ENCODE measurements at regions not wholly inside any gene's neighbourhood (a gene's known extent, or its start where the extent isn't known, plus 50 kb on each side); places are given as distances from the start of the nearest gene placed in this dataset.

GRCh38 chr5:54854883-54855581 is 130.4 kb downstream of the ESM1 start:
- Histone ChIP-seq H3K4me1 (replicated peaks) (no peaks in the 10 kb centered on the region), H3K4me3 (no peak overlapping the region)

GRCh38 chr5:54852007-54852406 is 133.4 kb downstream of the ESM1 start:
- DNase-seq (ENCODE audit: low read depth in 1 of 2, low spot score in 2 of 2) = no peak
- Histone ChIP-seq H3K4me1 (replicated peaks) (no peaks in the 10 kb centered on the region), H3K27ac (no peak overlapping the region), H3K4me3 (no peak overlapping the region), H3K36me3 (no peaks in the 10 kb centered on the region), H3K27me3 (replicated peaks) (no peaks in the 10 kb centered on the region), H3K9me3 (replicated peaks) (peaks cover 3% of the 10 kb centered on the region; the same call in 1 of the 2 replicates)

More at GRCh38 chr5:54854883-54855581, 130.4 kb downstream of the ESM1 start:
- H3K27ac ChIP-seq = no peak overlapping the region
- peaks cover 5% of the 10 kb centered on the region; the same call in 1 of the 2 replicates for H3K9me3 ChIP-seq (replicated peaks)
- no peaks in the 10 kb centered on the region for H3K27me3 ChIP-seq (replicated peaks)
- no peaks in the 10 kb centered on the region for H3K36me3 ChIP-seq
- no peak for DNase-seq (ENCODE audit: low read depth in 1 of 2, low spot score in 2 of 2)

GRCh38 chr5:54851449-54851848 is 133.9 kb downstream of the ESM1 start:
- no peaks in the 10 kb centered on the region for H3K36me3 ChIP-seq
- H3K9me3 ChIP-seq (replicated peaks) = no peaks in the 10 kb centered on the region
- H3K27ac ChIP-seq = no peak overlapping the region
- H3K4me1 ChIP-seq (replicated peaks) = no peaks in the 10 kb centered on the region
- H3K27me3 ChIP-seq (replicated peaks) = no peaks in the 10 kb centered on the region
- no peak for DNase-seq (ENCODE audit: low read depth in 1 of 2, low spot score in 2 of 2)
- H3K4me3 ChIP-seq = no peak overlapping the region

GRCh38 chr5:54848581-54848980 is 136.8 kb downstream of the ESM1 start:
- H3K9me3 ChIP-seq (replicated peaks) = peaks cover 2% of the 10 kb centered on the region; the same call in 1 of the 2 replicates
- no peak overlapping the region for H3K27ac ChIP-seq
- no peak overlapping the region for H3K4me3 ChIP-seq
- DNase-seq (ENCODE audit: low read depth in 1 of 2, low spot score in 2 of 2) = no peak
- peaks cover 17% of the 10 kb centered on the region for H3K4me1 ChIP-seq (replicated peaks)
- no peaks in the 10 kb centered on the region for H3K27me3 ChIP-seq (replicated peaks)
- H3K36me3 ChIP-seq = no peaks in the 10 kb centered on the region

- H3K36me3 ChIP-seq = no peaks in the 10 kb centered on the region
- DNase-seq (ENCODE audit: low read depth in 1 of 2, low spot score in 2 of 2) = no peak
- no peaks in the 10 kb centered on the region for H3K27me3 ChIP-seq (replicated peaks)
- no peak overlapping the region for H3K27ac ChIP-seq
- H3K9me3 ChIP-seq (replicated peaks) = peaks cover 2% of the 10 kb centered on the region; the same call in 1 of the 2 replicates
- peaks cover 17% of the 10 kb centered on the region for H3K4me1 ChIP-seq (replicated peaks)
- H3K4me3 ChIP-seq = no peak overlapping the region
These were observed 139.8 kb downstream of the ESM1 start for GRCh38 chr5:54845567-54845941.

GRCh38 chr5:54844905-54845566 is 140.4 kb downstream of the ESM1 start:
- H3K9me3 ChIP-seq (replicated peaks) = peaks cover 2% of the 10 kb centered on the region; the same call in 1 of the 2 replicates
- H3K4me3 ChIP-seq = no peak overlapping the region
- peaks cover 17% of the 10 kb centered on the region for H3K4me1 ChIP-seq (replicated peaks)
- H3K27ac ChIP-seq = peak overlapping the region; percentile 21; the same call in 1 of the 2 replicates
- H3K27me3 ChIP-seq (replicated peaks) = no peaks in the 10 kb centered on the region
- DNase-seq (ENCODE audit: low read depth in 1 of 2, low spot score in 2 of 2) = peak in 1 of 2 experiments; percentile 66
- H3K36me3 ChIP-seq = no peaks in the 10 kb centered on the region

GRCh38 chr5:54844266-54844665 is 141.1 kb downstream of the ESM1 start:
- Histone ChIP-seq H3K4me3 (no peak overlapping the region), H3K4me1 (replicated peaks) (peaks cover 17% of the 10 kb centered on the region), H3K36me3 (no peaks in the 10 kb centered on the region), H3K27ac (no peak overlapping the region), H3K27me3 (replicated peaks) (no peaks in the 10 kb centered on the region), H3K9me3 (replicated peaks) (peaks cover 2% of the 10 kb centered on the region; the same call in 1 of the 2 replicates)
- no peak for DNase-seq (ENCODE audit: low read depth in 1 of 2, low spot score in 2 of 2)

GRCh38 chr5:54841481-54841880 is 143.9 kb downstream of the ESM1 start:
- DNase-seq (ENCODE audit: low read depth in 1 of 2, low spot score in 2 of 2) = no peak
- Histone ChIP-seq H3K27me3 (replicated peaks) (no peaks in the 10 kb centered on the region), H3K27ac (no peak overlapping the region), H3K4me1 (replicated peaks) (peaks cover 19% of the 10 kb centered on the region), H3K36me3 (no peaks in the 10 kb centered on the region), H3K4me3 (no peak overlapping the region), H3K9me3 (replicated peaks) (peaks cover 2% of the 10 kb centered on the region; the same call in 1 of the 2 replicates)

GRCh38 chr5:54838843-54839242 is 146.6 kb downstream of the ESM1 start:
- no peaks in the 10 kb centered on the region for H3K9me3 ChIP-seq (replicated peaks)
- H3K4me1 ChIP-seq (replicated peaks) = peaks cover 24% of the 10 kb centered on the region
- no peak for DNase-seq (ENCODE audit: low read depth in 1 of 2, low spot score in 2 of 2)
- no peaks in the 10 kb centered on the region for H3K36me3 ChIP-seq
- no peaks in the 10 kb centered on the region for H3K27me3 ChIP-seq (replicated peaks)
- H3K27ac ChIP-seq = no peak overlapping the region
- H3K4me3 ChIP-seq = no peak overlapping the region

GRCh38 chr5:54837981-54838380 is 147.4 kb downstream of the ESM1 start:
- Histone ChIP-seq H3K9me3 (replicated peaks) (no peaks in the 10 kb centered on the region), H3K27me3 (replicated peaks) (no peaks in the 10 kb centered on the region), H3K4me1 (replicated peaks) (peaks cover 24% of the 10 kb centered on the region), H3K27ac (no peak overlapping the region), H3K36me3 (no peaks in the 10 kb centered on the region), H3K4me3 (no peak overlapping the region)
- DNase-seq (ENCODE audit: low read depth in 1 of 2, low spot score in 2 of 2) = no peak

- Histone ChIP-seq H3K36me3 (no peaks in the 10 kb centered on the region), H3K4me3 (no peak overlapping the region), H3K4me1 (replicated peaks) (peaks cover 24% of the 10 kb centered on the region), H3K27ac (no peak overlapping the region), H3K9me3 (replicated peaks) (no peaks in the 10 kb centered on the region), H3K27me3 (replicated peaks) (no peaks in the 10 kb centered on the region)
- no peak for DNase-seq (ENCODE audit: low read depth in 1 of 2, low spot score in 2 of 2)
These were observed 148.3 kb downstream of the ESM1 start for GRCh38 chr5:54837093-54837492.

- Histone ChIP-seq H3K36me3 (no peaks in the 10 kb centered on the region), H3K4me1 (replicated peaks) (peaks cover 24% of the 10 kb centered on the region), H3K9me3 (replicated peaks) (no peaks in the 10 kb centered on the region), H3K27me3 (replicated peaks) (no peaks in the 10 kb centered on the region), H3K4me3 (no peak overlapping the region), H3K27ac (no peak overlapping the region)
- peak in 1 of 2 experiments; percentile 40 for DNase-seq (ENCODE audit: low read depth in 1 of 2, low spot score in 2 of 2)
These were observed 149.7 kb downstream of the ESM1 start for GRCh38 chr5:54835647-54836046.

- Histone ChIP-seq H3K27ac (no peak overlapping the region), H3K27me3 (replicated peaks) (no peaks in the 10 kb centered on the region), H3K36me3 (no peaks in the 10 kb centered on the region), H3K4me3 (no peak overlapping the region), H3K4me1 (replicated peaks) (peaks cover 24% of the 10 kb centered on the region), H3K9me3 (replicated peaks) (no peaks in the 10 kb centered on the region)
- no peak for DNase-seq (ENCODE audit: low read depth in 1 of 2, low spot score in 2 of 2)
These were observed 151.1 kb downstream of the ESM1 start for GRCh38 chr5:54834121-54834842.

GRCh38 chr5:54833590-54833989 is 151.8 kb downstream of the ESM1 start:
- H3K4me1 ChIP-seq (replicated peaks) = peaks cover 24% of the 10 kb centered on the region
- no peak overlapping the region for H3K27ac ChIP-seq
- no peaks in the 10 kb centered on the region for H3K27me3 ChIP-seq (replicated peaks)
- DNase-seq (ENCODE audit: low read depth in 1 of 2, low spot score in 2 of 2) = no peak
- no peaks in the 10 kb centered on the region for H3K9me3 ChIP-seq (replicated peaks)
- H3K36me3 ChIP-seq = no peaks in the 10 kb centered on the region
- H3K4me3 ChIP-seq = no peak overlapping the region

Data from SJSA1 (cell line).